Stimulated activated CD4-positive, alpha-beta T cell treated with anti-CD3 and anti-CD28 coated beads, TNF-alpha, amount 100 ng/mL, for 1 hour (primary cell): ENCODE measurements at regions not wholly inside any gene's neighbourhood (a gene's known extent, or its start where the extent isn't known, plus 50 kb on each side); places are given as distances from the start of the nearest gene placed in this dataset.
A peak's percentile ranks its signal among the peaks of the same experiment; 100 is the strongest.

ENCODE experiments used
- DNase-seq, 3 donors: peaks; one replicate each; pipeline ENCODE4 v3.0.0-alpha.2; 2020; ENCODE audit warnings: low read depth in 3 of 3, low spot score in 1 of 3

- DNase-seq, result no peak
Observed at GRCh38 chr9:91098203-91098850, 263.4 kb downstream of the AUH start.

- DNase-seq, result no peak
Observed at GRCh38 chr9:91099436-91099835, 262.3 kb downstream of the AUH start.

GRCh38 chr9:91100878-91101450 is 260.8 kb downstream of the AUH start:
- no peak for DNase-seq

- peak; percentile 22 to 32 (median 25) for DNase-seq
Observed at GRCh38 chr9:91101611-91102168, 260.0 kb downstream of the AUH start.

GRCh38 chr9:91102269-91102668 is 259.4 kb downstream of the AUH start:
- no peak for DNase-seq

- no peak for DNase-seq
Observed at GRCh38 chr9:91103931-91104330, 257.8 kb downstream of the AUH start.

- DNase-seq, result no peak
Observed at GRCh38 chr9:91106415-91107081, 255.2 kb downstream of the AUH start.

- DNase-seq, result no peak
Observed at GRCh38 chr9:91111226-91111625, 250.5 kb downstream of the AUH start.

GRCh38 chr9:91111876-91112275 is 249.8 kb downstream of the AUH start:
- DNase-seq, result no peak

- no peak for DNase-seq
Observed at GRCh38 chr9:91113016-91113415, 248.7 kb downstream of the AUH start.

GRCh38 chr9:91114450-91114849 is 247.3 kb downstream of the AUH start:
- DNase-seq, result no peak

- no peak for DNase-seq
Observed at GRCh38 chr9:91116211-91116610, 245.5 kb downstream of the AUH start.

GRCh38 chr9:91116711-91117110 is 245.0 kb downstream of the AUH start:
- no peak for DNase-seq

- DNase-seq, result no peak
Observed at GRCh38 chr9:91117474-91117891, 244.2 kb downstream of the AUH start.

- DNase-seq, result no peak
Observed at GRCh38 chr9:91117959-91118703, 243.6 kb downstream of the AUH start.

GRCh38 chr9:91118704-91119025 is 243.1 kb downstream of the AUH start:
- no peak for DNase-seq

- DNase-seq, result no peak
Observed at GRCh38 chr9:91119142-91119541, 242.6 kb downstream of the AUH start.

- DNase-seq, result no peak
Observed at GRCh38 chr9:91119679-91120078, 242.0 kb downstream of the AUH start.

- no peak for DNase-seq
Observed at GRCh38 chr9:91120200-91120599, 241.5 kb downstream of the AUH start.

- no peak for DNase-seq
Observed at GRCh38 chr9:91122755-91123154, 239.0 kb downstream of the AUH start.

GRCh38 chr9:91126761-91127445 is 234.8 kb downstream of the AUH start:
- no peak for DNase-seq
